HEK293 (cell line): ENCODE measurements at regions not wholly inside any gene's neighbourhood (a gene's known extent, or its start where the extent isn't known, plus 50 kb on each side); places are given as distances from the start of the nearest gene placed in this dataset.

Source experiments
- CTCF ChIA-PET: fragments of 350-600 bp; formaldehyde crosslinking; extraction: SDS; loops from one replicate; lab custom pipeline; 2021; ENCODE audit warnings: antibody characterized with exemption; lab: Yijun Ruan, JAX
- POLR2A ChIA-PET: fragments of 300-600 bp; formaldehyde crosslinking; extraction: SDS; loops from one replicate; lab custom pipeline; 2020; ENCODE audit warnings: antibody characterized with exemption, inconsistent platforms; lab: Yijun Ruan, JAX
- H3K27ac ChIP-seq: fragments of 200-500 bp; sonication (Bioruptor generic); 2 replicates; pipeline ENCODE4 v1.5.1; 2014; ENCODE audit warnings: low read depth, low read length, control low read depth, inconsistent platforms; ENCODE audit errors: extremely low read depth
- H3K36me3 ChIP-seq, 2 experiments: fragments of 200-500 bp in 1 of 2; sonication (Bioruptor generic) in 1 of 2; 1 replicate in 1 of 2; 2 replicates in 1 of 2; pipeline ENCODE4 v1.5.1; 2014 to 2017; ENCODE audit warnings: inconsistent platforms in 2 of 2, low read length in 2 of 2; ENCODE audit not compliant: control insufficient read depth in 2 of 2, insufficient read depth in 1 of 2
- H3K4me1 ChIP-seq: fragments of 200-500 bp; sonication (Bioruptor generic); 2 replicates; pipeline ENCODE4 v1.5.1; 2014; ENCODE audit warnings: mild to moderate bottlenecking, low read length, inconsistent platforms; ENCODE audit not compliant: control insufficient read depth, insufficient read depth
- H3K4me3 ChIP-seq: 2 replicates; pipeline ENCODE4 v1.5.1; 2011; ENCODE audit warnings: low read depth, mild to moderate bottlenecking, control low read depth, low read length, moderate library complexity
- H3K9me3 ChIP-seq: fragments of 200-500 bp; sonication (Bioruptor generic); 2 replicates; pipeline ENCODE4 v1.5.1; 2014; ENCODE audit warnings: low read depth, low read length, inconsistent platforms; ENCODE audit not compliant: control insufficient read depth, insufficient read depth
- EGR2 ChIP-seq: fragments of 450-650 bp; formaldehyde crosslinking; IDR thresholded peaks from 2 replicates; pipeline ENCODE4 v1.5.1; 2016; ENCODE audit warnings: low read depth, missing biosample characterization, missing genetic modification characterization
- HOXA7 ChIP-seq: sonication (generic); formaldehyde crosslinking; IDR thresholded peaks from 2 replicates; pipeline ENCODE4 v1.8.1; 2022; ENCODE audit warnings: missing genetic modification reagents, borderline replicate concordance
- HOXC10 ChIP-seq: sonication (generic); formaldehyde crosslinking; IDR thresholded peaks from 2 replicates; pipeline ENCODE4 v1.8.1; 2023; ENCODE audit warnings: mild to moderate bottlenecking, missing genetic modification reagents
- KLF1 ChIP-seq: fragments of 450-650 bp; formaldehyde crosslinking; IDR thresholded peaks from 2 replicates; pipeline ENCODE4 v1.5.1; 2016; ENCODE audit warnings: missing biosample characterization, missing genetic modification characterization
- PRDM1 ChIP-seq: fragments of 450-650 bp; formaldehyde crosslinking; IDR thresholded peaks from 2 replicates; pipeline ENCODE4; 2016; ENCODE audit warnings: missing biosample characterization, missing genetic modification characterization
- RBAK ChIP-seq: fragments of 450-650 bp; formaldehyde crosslinking; IDR thresholded peaks from 2 replicates; pipeline ENCODE4 v1.5.1; 2016; ENCODE audit warnings: missing biosample characterization, missing genetic modification characterization
- SALL2 ChIP-seq: fragments of 450-650 bp; formaldehyde crosslinking; IDR thresholded peaks from 2 replicates; pipeline ENCODE4 v1.5.0; 2017; ENCODE audit warnings: missing biosample characterization, mild to moderate bottlenecking, missing genetic modification characterization, borderline replicate concordance
- ZBTB8A ChIP-seq: fragments of 450-650 bp; formaldehyde crosslinking; IDR thresholded peaks from 2 replicates; pipeline ENCODE4 v1.5.1; 2016; ENCODE audit warnings: missing biosample characterization, missing genetic modification characterization
- ZFP69B ChIP-seq: fragments of 450-650 bp; formaldehyde crosslinking; IDR thresholded peaks from 2 replicates; pipeline ENCODE4 v1.5.1; 2016; ENCODE audit warnings: missing biosample characterization, missing genetic modification characterization
- ZNF10 ChIP-seq: fragments of 450-650 bp; formaldehyde crosslinking; IDR thresholded peaks from 2 replicates; pipeline ENCODE4 v1.5.1; 2017; ENCODE audit warnings: missing biosample characterization, missing genetic modification characterization
- ZNF114 ChIP-seq: fragments of 450-650 bp; formaldehyde crosslinking; IDR thresholded peaks from 2 replicates; pipeline ENCODE4 v1.5.0; 2017; ENCODE audit warnings: missing biosample characterization, missing genetic modification characterization
- ZNF132 ChIP-seq: fragments of 450-650 bp; formaldehyde crosslinking; IDR thresholded peaks from 2 replicates; pipeline ENCODE4 v1.5.1; 2017; ENCODE audit warnings: missing biosample characterization, missing genetic modification characterization, borderline replicate concordance
- ZNF133 ChIP-seq: fragments of 450-650 bp; formaldehyde crosslinking; IDR thresholded peaks from 2 replicates; pipeline ENCODE4 v1.5.1; 2016; ENCODE audit warnings: missing biosample characterization, missing genetic modification characterization
- ZNF157 ChIP-seq: fragments of 450-650 bp; formaldehyde crosslinking; IDR thresholded peaks from 2 replicates; pipeline ENCODE4 v1.5.1; 2016; ENCODE audit warnings: missing biosample characterization, missing genetic modification characterization
- ZNF169 ChIP-seq: fragments of 450-650 bp; formaldehyde crosslinking; IDR thresholded peaks from 2 replicates; pipeline ENCODE4 v1.5.1; 2016; ENCODE audit warnings: missing biosample characterization, missing genetic modification characterization
- ZNF2 ChIP-seq: fragments of 450-650 bp; formaldehyde crosslinking; IDR thresholded peaks from 2 replicates; pipeline ENCODE4 v1.5.1; 2016; ENCODE audit warnings: missing biosample characterization, missing genetic modification characterization
- ZNF248 ChIP-seq: fragments of 450-650 bp; formaldehyde crosslinking; IDR thresholded peaks from 2 replicates; pipeline ENCODE4 v1.5.1; 2017; ENCODE audit warnings: missing biosample characterization, missing genetic modification characterization
- ZNF266 ChIP-seq: fragments of 450-650 bp; formaldehyde crosslinking; IDR thresholded peaks from 2 replicates; pipeline ENCODE4 v1.5.1; 2016; ENCODE audit warnings: missing biosample characterization, missing genetic modification characterization, low read depth
- ZNF302 ChIP-seq: fragments of 450-650 bp; formaldehyde crosslinking; IDR thresholded peaks from 2 replicates; pipeline ENCODE4 v1.5.1; 2016; ENCODE audit warnings: missing biosample characterization, missing genetic modification characterization, low read depth
- ZNF324 ChIP-seq: fragments of 450-650 bp; formaldehyde crosslinking; IDR thresholded peaks from 2 replicates; pipeline ENCODE4 v1.5.1; 2016; ENCODE audit warnings: missing biosample characterization, missing genetic modification characterization
- ZNF335 ChIP-seq: fragments of 450-650 bp; formaldehyde crosslinking; conservative IDR thresholded peaks from 2 replicates; pipeline ENCODE4 v1.5.1; 2016; ENCODE audit warnings: missing biosample characterization, missing genetic modification characterization
- ZNF341 ChIP-seq: fragments of 450-650 bp; formaldehyde crosslinking; IDR thresholded peaks from 2 replicates; pipeline ENCODE4; 2016; ENCODE audit warnings: low read depth, missing biosample characterization, missing genetic modification characterization
- ZNF391 ChIP-seq: fragments of 450-650 bp; formaldehyde crosslinking; IDR thresholded peaks from 2 replicates; pipeline ENCODE4 v1.5.1; 2016; ENCODE audit warnings: low read depth, missing biosample characterization, missing genetic modification characterization, borderline replicate concordance
- ZNF404 ChIP-seq: fragments of 450-650 bp; formaldehyde crosslinking; IDR thresholded peaks from 2 replicates; pipeline ENCODE4 v1.5.1; 2017; ENCODE audit warnings: missing biosample characterization, missing genetic modification characterization
- ZNF558 ChIP-seq: fragments of 450-650 bp; formaldehyde crosslinking; IDR thresholded peaks from 2 replicates; pipeline ENCODE4 v1.5.1; 2016; ENCODE audit warnings: missing biosample characterization, missing genetic modification characterization
- ZNF596 ChIP-seq: fragments of 450-650 bp; IDR thresholded peaks from 2 replicates; pipeline ENCODE4 v1.5.0; 2018; ENCODE audit warnings: missing biosample characterization, mild to moderate bottlenecking, missing genetic modification characterization, moderate library complexity
- ZNF629 ChIP-seq: fragments of 450-650 bp; formaldehyde crosslinking; IDR thresholded peaks from 2 replicates; pipeline ENCODE4 v1.5.1; 2017; ENCODE audit warnings: missing biosample characterization, missing genetic modification characterization
- ZNF830 ChIP-seq: fragments of 450-650 bp; IDR thresholded peaks from 2 replicates; pipeline ENCODE4 v1.5.0; 2018; ENCODE audit warnings: missing biosample characterization, missing genetic modification characterization, low read depth, mild to moderate bottlenecking, moderate library complexity
- TF ChIP-seq, protein P1 (sequence below): fragments of 450-650 bp; formaldehyde crosslinking; IDR thresholded peaks from 2 replicates; pipeline ENCODE4 v1.5.1; 2016; ENCODE audit warnings: missing biosample characterization, missing genetic modification characterization
- TF ChIP-seq, protein P2 (sequence below): fragments of 450-650 bp; IDR thresholded peaks from 2 replicates; pipeline ENCODE4 v1.5.1; 2018; ENCODE audit warnings: missing biosample characterization, mild to moderate bottlenecking, missing genetic modification characterization
- TF ChIP-seq, protein P3 (sequence below): fragments of 450-650 bp; formaldehyde crosslinking; IDR thresholded peaks from 2 replicates; pipeline ENCODE4 v1.5.1; 2016; ENCODE audit warnings: missing biosample characterization, missing genetic modification characterization
- TF ChIP-seq, protein P4 (sequence below): fragments of 450-650 bp; formaldehyde crosslinking; IDR thresholded peaks from 2 replicates; pipeline ENCODE4 v1.5.1; 2016; ENCODE audit warnings: missing biosample characterization, missing genetic modification characterization

DNA sequence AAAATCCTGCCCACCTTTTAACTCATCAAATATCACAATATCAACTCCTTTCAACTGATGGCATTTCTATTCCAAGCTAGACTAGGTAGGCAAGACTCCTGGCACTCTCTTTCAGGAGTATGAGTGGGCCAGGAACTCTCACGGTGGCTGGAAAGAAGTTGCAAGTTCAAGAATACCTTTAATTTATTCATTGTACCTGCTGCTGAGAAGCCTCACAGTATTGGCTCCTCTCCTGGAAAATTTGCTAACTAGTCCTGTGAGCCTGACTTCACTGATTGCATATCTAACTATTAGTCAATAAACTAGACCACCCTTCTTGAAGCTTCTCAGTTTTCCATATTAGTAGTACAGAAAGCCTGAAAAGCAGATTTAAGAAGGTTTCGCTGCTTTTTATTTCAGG, 120.2 kb downstream of the DUSP10 start (continued):
- TF ChIP-seq, protein P1, sequence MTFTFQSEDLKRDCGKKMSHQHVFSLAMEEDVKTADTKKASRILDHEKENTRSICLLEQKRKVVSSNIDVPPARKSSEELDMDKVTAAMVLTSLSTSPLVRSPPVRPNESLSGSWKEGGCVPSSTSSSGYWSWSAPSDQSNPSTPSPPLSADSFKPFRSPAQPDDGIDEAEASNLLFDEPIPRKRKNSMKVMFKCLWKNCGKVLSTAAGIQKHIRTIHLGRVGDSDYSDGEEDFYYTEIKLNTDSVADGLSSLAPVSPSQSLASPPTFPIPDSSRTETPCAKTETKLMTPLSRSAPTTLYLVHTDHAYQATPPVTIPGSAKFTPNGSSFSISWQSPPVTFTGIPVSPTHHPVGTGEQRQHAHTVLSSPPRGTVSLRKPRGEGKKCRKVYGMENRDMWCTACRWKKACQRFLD (tag by site-specific recombination): no peak
- TF ChIP-seq ZNF266 (no peak), ZNF404 (tag by site-specific recombination) (no peak)

DNA sequence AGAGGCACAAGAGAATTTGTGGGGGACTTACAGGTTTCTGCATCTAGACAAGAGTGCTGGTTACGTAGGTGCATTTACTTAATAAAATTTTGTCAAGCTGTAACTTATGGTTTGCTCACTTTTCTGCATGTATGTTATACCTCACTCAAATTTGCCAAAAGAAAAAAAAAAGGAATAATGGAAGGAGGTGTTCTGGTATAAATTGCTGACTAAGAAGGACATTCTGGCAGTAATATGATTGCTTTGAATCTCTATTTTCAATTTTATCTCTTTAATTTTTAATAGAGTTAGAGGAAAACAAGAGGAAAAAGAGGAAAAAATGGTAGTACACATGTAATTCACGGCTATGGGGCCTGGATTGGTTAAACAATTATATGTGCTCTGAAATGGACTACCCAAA, 119.5 kb downstream of the DUSP10 start:
- CTCF ChIA-PET: interaction anchor here (0.6 kb wide), 1 partner anchor 70 kb away, joined by 3 read pairs; no protein-coding TSS in a partner anchor
- H3K9me3 ChIP-seq: no peaks in the 10 kb centered on the region
- TF ChIP-seq ZNF266 (no peak), ZNF157 (tag by site-specific recombination) (no peak), PRDM1 (tag by site-specific recombination) (no peak), EGR2 (no peak), SALL2 (tag by site-specific recombination) (no peak), ZNF341 (no peak), ZNF302 (tag by site-specific recombination) (no peak), ZNF114 (tag by site-specific recombination) (no peak), ZNF830 (tag by site-specific recombination) (no peak), ZNF324 (tag by site-specific recombination) (no peak), ZBTB8A (no peak), ZNF2 (tag by site-specific recombination) (no peak), ZNF248 (tag by site-specific recombination) (no peak), ZNF133 (tag by site-specific recombination) (no peak), ZNF558 (tag by site-specific recombination) (no peak), ZNF391 (no peak), KLF1 (tag by site-specific recombination) (no peak)
- TF ChIP-seq, protein P2, sequence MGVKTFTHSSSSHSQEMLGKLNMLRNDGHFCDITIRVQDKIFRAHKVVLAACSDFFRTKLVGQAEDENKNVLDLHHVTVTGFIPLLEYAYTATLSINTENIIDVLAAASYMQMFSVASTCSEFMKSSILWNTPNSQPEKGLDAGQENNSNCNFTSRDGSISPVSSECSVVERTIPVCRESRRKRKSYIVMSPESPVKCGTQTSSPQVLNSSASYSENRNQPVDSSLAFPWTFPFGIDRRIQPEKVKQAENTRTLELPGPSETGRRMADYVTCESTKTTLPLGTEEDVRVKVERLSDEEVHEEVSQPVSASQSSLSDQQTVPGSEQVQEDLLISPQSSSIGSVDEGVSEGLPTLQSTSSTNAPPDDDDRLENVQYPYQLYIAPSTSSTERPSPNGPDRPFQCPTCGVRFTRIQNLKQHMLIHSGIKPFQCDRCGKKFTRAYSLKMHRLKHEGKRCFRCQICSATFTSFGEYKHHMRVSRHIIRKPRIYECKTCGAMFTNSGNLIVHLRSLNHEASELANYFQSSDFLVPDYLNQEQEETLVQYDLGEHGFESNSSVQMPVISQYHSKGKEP (tag by site-specific recombination): no peak
- TF ChIP-seq, protein P3, sequence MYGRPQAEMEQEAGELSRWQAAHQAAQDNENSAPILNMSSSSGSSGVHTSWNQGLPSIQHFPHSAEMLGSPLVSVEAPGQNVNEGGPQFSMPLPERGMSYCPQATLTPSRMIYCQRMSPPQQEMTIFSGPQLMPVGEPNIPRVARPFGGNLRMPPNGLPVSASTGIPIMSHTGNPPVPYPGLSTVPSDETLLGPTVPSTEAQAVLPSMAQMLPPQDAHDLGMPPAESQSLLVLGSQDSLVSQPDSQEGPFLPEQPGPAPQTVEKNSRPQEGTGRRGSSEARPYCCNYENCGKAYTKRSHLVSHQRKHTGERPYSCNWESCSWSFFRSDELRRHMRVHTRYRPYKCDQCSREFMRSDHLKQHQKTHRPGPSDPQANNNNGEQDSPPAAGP (tag by site-specific recombination): no peak
- TF ChIP-seq, all 188 proteins: peak for 0
- H3K27ac ChIP-seq: no peak overlapping the region
- H3K36me3 ChIP-seq: no peaks in the 10 kb centered on the region
- no peak overlapping the region for H3K4me3 ChIP-seq
- H3K4me1 ChIP-seq: no peaks in the 10 kb centered on the region
- POLR2A ChIA-PET: no interaction called here

DNA sequence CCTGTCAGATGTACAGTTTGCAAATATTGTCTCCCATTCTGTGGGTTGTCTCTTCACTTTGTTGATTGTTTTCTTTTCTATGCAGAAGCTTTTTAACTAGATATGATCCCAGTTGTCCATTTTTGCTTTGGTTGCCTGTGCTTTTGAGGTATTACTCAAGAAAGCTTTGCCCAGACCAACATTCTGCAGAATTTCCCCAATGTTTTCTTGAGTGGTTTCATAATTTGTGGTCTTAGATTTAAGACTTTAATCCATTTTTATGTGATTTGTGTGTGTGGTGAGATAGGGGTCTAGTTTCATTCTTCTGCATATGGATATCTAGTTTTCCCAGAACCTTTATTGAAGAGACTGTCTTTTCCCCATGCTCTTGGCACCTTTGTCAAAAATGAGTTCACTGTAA, 116.9 kb downstream of the DUSP10 start:
- no peak overlapping the region for H3K27ac ChIP-seq
- POLR2A ChIA-PET: no interaction called here
- H3K36me3 ChIP-seq: no peaks in the 10 kb centered on the region
- H3K4me1 ChIP-seq: no peaks in the 10 kb centered on the region
- no peak overlapping the region for H3K4me3 ChIP-seq
- CTCF ChIA-PET: interaction anchor here (0.6 kb wide), 1 partner anchor 53 kb away, joined by 6 read pairs; no protein-coding TSS in a partner anchor
- no peaks in the 10 kb centered on the region for H3K9me3 ChIP-seq
- no peak for TF ChIP-seq HOXA7 (CRISPR knock-in tag)
- TF ChIP-seq, protein P4, sequence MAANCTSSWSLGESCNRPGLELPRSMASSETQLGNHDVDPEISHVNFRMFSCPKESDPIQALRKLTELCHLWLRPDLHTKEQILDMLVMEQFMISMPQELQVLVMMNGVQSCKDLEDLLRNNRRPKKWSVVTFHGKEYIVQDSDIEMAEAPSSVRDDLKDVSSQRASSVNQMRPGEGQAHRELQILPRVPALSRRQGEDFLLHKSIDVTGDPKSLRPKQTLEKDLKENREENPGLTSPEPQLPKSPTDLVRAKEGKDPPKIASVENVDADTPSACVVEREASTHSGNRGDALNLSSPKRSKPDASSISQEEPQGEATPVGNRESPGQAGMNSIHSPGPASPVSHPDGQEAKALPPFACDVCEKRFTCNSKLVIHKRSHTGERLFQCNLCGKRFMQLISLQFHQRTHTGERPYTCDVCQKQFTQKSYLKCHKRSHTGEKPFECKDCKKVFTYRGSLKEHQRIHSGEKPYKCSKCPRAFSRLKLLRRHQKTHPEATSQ: no peak
- TF ChIP-seq SALL2 (tag by site-specific recombination): no peak
- no peak for TF ChIP-seq ZNF10 (tag by site-specific recombination)
- TF ChIP-seq ZNF335 (tag by site-specific recombination): no peak
- no peak for TF ChIP-seq ZNF596 (tag by site-specific recombination)
- TF ChIP-seq ZNF169 (tag by site-specific recombination): no peak
- TF ChIP-seq RBAK (tag by site-specific recombination): no peak
- no peak for TF ChIP-seq HOXC10 (CRISPR knock-in tag)
- no peak for TF ChIP-seq ZFP69B (tag by site-specific recombination)
- no peak for TF ChIP-seq ZNF629 (tag by site-specific recombination)
- TF ChIP-seq ZNF132: no peak
